ENCODE measurements at regions not wholly inside any gene's neighbourhood (a gene's known extent, or its start where the extent isn't known, plus 50 kb on each side); places are given as distances from the start of the nearest gene placed in this dataset.

DNA sequence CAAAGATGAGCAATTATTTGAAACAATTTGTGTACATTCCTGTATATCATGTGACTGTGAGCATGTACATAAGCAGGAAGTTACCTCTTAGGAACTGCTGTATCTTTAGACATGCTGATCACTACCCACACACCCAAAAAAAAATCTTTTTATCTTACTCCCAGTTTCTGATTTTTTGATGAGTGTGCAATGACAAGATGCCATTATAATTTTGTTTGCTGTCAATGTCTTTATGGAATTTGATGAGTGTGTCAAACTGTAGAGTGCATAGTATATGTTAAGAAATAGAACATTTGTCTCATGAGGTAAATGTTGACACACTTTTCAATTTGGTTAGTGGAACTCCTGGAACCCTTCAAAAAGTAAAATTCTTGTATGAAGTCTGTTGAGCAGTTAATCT lies 84.0 kb upstream of the TMEFF2 start:
- H3K27me3 ChIP-seq (replicated peaks in 1 of 4; ENCODE audit: control insufficient read depth in 3 of 4, extremely low read depth in 1 of 4, insufficient read depth in 3 of 4, low read length in 3 of 4): no peaks in the 10 kb centered on the region
- H4K20me1 ChIP-seq (replicated peaks in 1 of 2; ENCODE audit: control insufficient read depth in 1 of 2, insufficient read depth in 2 of 2, low read length in 2 of 2): no peaks in the 10 kb centered on the region
- no peak overlapping the region for H2BK12ac ChIP-seq (ENCODE audit: low read depth, low read length)
- H3K56ac ChIP-seq (replicated peaks; ENCODE audit: insufficient read length, low read depth, low read length): no peak overlapping the region
- no peak overlapping the region for H4K5ac ChIP-seq (ENCODE audit: insufficient read length, low read depth, low read length)
- H3K79me1 ChIP-seq (ENCODE audit: low read depth, low read length): no peaks in the 10 kb centered on the region
- no peak overlapping the region for H3K23ac ChIP-seq (ENCODE audit: insufficient read length)
- H2AK5ac ChIP-seq (ENCODE audit: low read depth, low read length): no peak overlapping the region
- H3K9me3 ChIP-seq (ENCODE audit: insufficient read depth in 2 of 2, low read depth in 1 of 2, low read length in 1 of 2): 0 out of 4 replicates have a peak, but pooled peaks cover 3% of the 10 kb centered on the region in 2 experiments
- no peak for TF ChIP-seq SP1 (IDR thresholded peaks at IDR 0.05; ENCODE audit: low read depth, low read length)
- H2BK5ac ChIP-seq (ENCODE audit: low read depth, low read length): no peak overlapping the region
- no peaks in the 10 kb centered on the region for H3K79me2 ChIP-seq (ENCODE audit: control insufficient read depth in 1 of 2, insufficient read depth in 2 of 2, low read length in 2 of 2)
- no peak for DNase-seq (ENCODE audit: low read depth in 1 of 2, low spot score in 2 of 2)
- no peak overlapping the region for H3K14ac ChIP-seq (ENCODE audit: insufficient read length)
- ChIA-PET POLR2A (ENCODE audit: partially characterized antibody) (no interaction called here), CTCF (ENCODE audit: partially characterized antibody) (no interaction called here)
- H3K23me2 ChIP-seq (ENCODE audit: low read depth, low read length): no peaks in the 10 kb centered on the region
- no peak for FAIRE-seq
- no peak overlapping the region for H2AFZ ChIP-seq (ENCODE audit: low read length)
- no peak overlapping the region for H3K4me3 ChIP-seq (ENCODE audit: extremely low read depth in 1 of 4, insufficient read depth in 2 of 4, low read depth in 3 of 4, low read length in 4 of 4)
- no peak overlapping the region for H4K8ac ChIP-seq (ENCODE audit: extremely low read depth, insufficient read depth, low read length)
- H3K9ac ChIP-seq (replicated peaks in 1 of 4; ENCODE audit: extremely low read depth in 1 of 4, low read depth in 3 of 4, low read length in 3 of 4): no peak overlapping the region
- no peak overlapping the region for H4K91ac ChIP-seq (replicated peaks; ENCODE audit: insufficient read length, low read length)
- no peak overlapping the region for H2BK15ac ChIP-seq (ENCODE audit: low read length)
- no peaks in the 10 kb centered on the region; a peak in 1 of 8 replicates for H3K36me3 ChIP-seq (ENCODE audit: control insufficient read depth in 2 of 4, insufficient read depth in 4 of 4, low read length in 3 of 4)
- H3K18ac ChIP-seq (ENCODE audit: extremely low read depth, low read length): no peak overlapping the region
- no peak overlapping the region for H2BK120ac ChIP-seq (replicated peaks; ENCODE audit: low read depth, low read length)
- no peak overlapping the region for H3K27ac ChIP-seq (ENCODE audit: low read depth, low read length)
- no peak overlapping the region for H3K4me2 ChIP-seq (ENCODE audit: insufficient read depth in 1 of 2, low read depth in 2 of 2, low read length in 2 of 2)
- H3K4me1 ChIP-seq (replicated peaks in 1 of 4; ENCODE audit: control insufficient read depth in 3 of 4, insufficient read depth in 4 of 4, low read length in 3 of 4): no peaks in the 10 kb centered on the region; a peak in 1 of 7 replicates
- H3K4ac ChIP-seq (replicated peaks; ENCODE audit: insufficient read length, low read depth, low read length): no peak overlapping the region
- no peak overlapping the region for H2BK20ac ChIP-seq (ENCODE audit: low read length)
